Breast epithelium (tissue), 3 donors: ENCODE measurements at regions not wholly inside any gene's neighbourhood (a gene's known extent, or its start where the extent isn't known, plus 50 kb on each side); places are given as distances from the start of the nearest gene placed in this dataset.

Source experiments
- POLR2A ChIP-seq: fragments of 450-650 bp; IDR thresholded peaks from one replicate; pipeline ENCODE4 v1.6.1; 2016; ENCODE audit warnings: antibody characterized with exemption, mild to moderate bottlenecking, moderate library complexity
- POLR2AphosphoS5 ChIP-seq, 3 donors: sonication (generic); formaldehyde crosslinking; IDR thresholded peaks; one replicate each; pipeline ENCODE4 v1.6.1; 2017; ENCODE audit warnings: antibody characterized with exemption in 3 of 3
- TF ChIP-seq, protein P1 (sequence below), 3 donors: fragments of 450-650 bp; IDR thresholded peaks; one replicate each; pipeline ENCODE4 v1.5.1; 2016 to 2017; ENCODE audit warnings: antibody characterized with exemption in 3 of 3, mild to moderate bottlenecking in 3 of 3, moderate library complexity in 3 of 3

DNA sequence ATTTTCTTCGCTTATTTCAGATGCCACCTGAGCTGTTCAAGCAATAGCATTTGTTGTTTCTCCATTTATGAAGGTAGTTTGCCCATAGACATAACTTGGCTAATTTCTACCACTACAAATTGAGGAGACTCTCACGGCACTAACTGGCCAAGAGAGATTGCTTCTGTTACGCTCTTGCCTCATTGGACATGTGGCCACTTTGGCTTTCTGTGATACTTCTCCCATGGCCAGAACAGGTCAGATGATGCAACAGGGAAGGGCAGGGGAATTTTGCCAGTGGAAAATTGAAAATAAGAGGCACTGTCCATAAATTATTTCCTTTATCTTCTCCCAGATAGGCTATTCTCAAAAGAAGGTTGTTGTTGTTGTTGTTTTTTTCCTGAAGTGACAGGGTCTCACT, 1633.3 kb upstream of the LRRTM3 start:
- TF ChIP-seq POLR2A (no peak), POLR2AphosphoS5 (IDR thresholded peaks at IDR 0.05) (no peak)
- TF ChIP-seq, protein P1, sequence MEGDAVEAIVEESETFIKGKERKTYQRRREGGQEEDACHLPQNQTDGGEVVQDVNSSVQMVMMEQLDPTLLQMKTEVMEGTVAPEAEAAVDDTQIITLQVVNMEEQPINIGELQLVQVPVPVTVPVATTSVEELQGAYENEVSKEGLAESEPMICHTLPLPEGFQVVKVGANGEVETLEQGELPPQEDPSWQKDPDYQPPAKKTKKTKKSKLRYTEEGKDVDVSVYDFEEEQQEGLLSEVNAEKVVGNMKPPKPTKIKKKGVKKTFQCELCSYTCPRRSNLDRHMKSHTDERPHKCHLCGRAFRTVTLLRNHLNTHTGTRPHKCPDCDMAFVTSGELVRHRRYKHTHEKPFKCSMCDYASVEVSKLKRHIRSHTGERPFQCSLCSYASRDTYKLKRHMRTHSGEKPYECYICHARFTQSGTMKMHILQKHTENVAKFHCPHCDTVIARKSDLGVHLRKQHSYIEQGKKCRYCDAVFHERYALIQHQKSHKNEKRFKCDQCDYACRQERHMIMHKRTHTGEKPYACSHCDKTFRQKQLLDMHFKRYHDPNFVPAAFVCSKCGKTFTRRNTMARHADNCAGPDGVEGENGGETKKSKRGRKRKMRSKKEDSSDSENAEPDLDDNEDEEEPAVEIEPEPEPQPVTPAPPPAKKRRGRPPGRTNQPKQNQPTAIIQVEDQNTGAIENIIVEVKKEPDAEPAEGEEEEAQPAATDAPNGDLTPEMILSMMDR (IDR thresholded peaks at IDR 0.05), result no peak
